HG03439 (cell line): ENCODE measurements at regions not wholly inside any gene's neighbourhood (a gene's known extent, or its start where the extent isn't known, plus 50 kb on each side); places are given as distances from the start of the nearest gene placed in this dataset.
"Not testable (repeated sequence)": the region's sequence is repeated elsewhere in the genome, so short reads cannot be mapped to it uniquely, and the experiment has no call there.

Source experiments
- ATAC-seq: cut with Tn5 transposase; IDR thresholded peaks from one replicate; pipeline ENCODE4 v1.9.1; 2021; ENCODE audit warnings: mild to moderate bottlenecking, moderate library complexity; ENCODE audit not compliant: unreplicated experiment

- ATAC-seq = no peak
These were observed 1021.8 kb upstream of the INTU start for GRCh38 chr4:126610933-126611332.

GRCh38 chr4:126611900-126612299 lies 1020.9 kb upstream of the INTU start:
- ATAC-seq = no peak

DNA sequence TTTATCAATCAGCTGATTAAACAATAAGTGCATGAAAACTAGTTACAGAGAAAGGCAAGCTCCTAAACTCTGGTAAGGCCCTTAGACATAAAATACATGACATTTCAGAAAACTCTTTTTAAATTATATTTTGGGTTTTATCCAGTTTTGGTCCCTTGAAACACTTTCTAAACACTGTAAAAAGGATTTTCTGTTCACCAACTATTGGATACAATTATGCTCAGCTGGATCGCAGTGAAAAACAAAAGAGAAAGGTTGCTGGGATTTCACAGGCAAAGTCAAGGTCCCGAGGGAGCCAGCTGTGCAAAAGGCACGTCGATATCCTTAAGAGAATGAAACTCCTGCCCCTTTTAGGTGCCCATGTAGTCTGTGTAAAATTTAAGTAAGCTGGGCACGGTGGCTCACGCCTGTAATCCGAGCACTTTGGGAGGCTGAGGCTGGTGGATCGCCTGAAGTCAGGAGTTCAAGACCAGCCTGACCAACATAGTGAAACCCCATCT lies 1018.4 kb upstream of the INTU start:
- ATAC-seq = no peak

GRCh38 chr4:126616795-126617194 lies 1016.0 kb upstream of the INTU start:
- no peak for ATAC-seq

DNA sequence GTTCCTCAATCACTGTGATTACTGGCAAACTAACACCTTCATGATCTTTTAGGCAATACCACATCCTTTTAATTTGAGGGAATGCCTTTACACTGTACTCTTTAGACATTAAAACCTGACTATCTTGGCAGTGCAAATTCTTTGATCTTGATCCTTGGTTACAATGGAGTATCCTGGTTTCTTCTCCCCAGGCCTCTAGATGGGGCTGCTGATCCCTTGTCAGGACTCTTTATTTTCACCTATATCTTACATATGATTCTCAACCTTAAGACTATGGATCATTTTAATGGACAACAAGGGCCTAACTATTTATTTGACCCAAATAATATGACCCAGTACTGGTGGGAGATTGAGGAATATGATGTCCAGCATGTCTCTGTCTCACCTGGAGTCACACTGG lies 1005.5 kb upstream of the INTU start:
- no peak for ATAC-seq

DNA sequence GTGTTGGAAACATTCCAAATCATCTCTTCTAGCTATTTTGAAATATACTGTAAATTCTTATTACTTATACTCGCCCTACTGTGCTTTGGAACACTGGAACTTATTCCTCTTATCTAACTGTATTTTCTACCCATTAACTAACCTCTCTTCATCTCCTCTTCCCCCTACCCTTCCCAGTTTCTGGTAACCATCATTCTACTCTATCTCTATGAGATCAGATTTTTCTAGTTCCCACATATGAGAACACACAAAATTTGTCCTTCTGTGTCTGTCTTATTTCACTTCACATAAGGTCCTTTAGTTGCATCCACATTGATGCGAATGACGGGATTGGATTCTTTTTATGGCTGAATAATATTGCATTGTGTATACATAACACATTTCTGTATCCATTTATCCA lies 1003.8 kb upstream of the INTU start:
- no peak for ATAC-seq

DNA sequence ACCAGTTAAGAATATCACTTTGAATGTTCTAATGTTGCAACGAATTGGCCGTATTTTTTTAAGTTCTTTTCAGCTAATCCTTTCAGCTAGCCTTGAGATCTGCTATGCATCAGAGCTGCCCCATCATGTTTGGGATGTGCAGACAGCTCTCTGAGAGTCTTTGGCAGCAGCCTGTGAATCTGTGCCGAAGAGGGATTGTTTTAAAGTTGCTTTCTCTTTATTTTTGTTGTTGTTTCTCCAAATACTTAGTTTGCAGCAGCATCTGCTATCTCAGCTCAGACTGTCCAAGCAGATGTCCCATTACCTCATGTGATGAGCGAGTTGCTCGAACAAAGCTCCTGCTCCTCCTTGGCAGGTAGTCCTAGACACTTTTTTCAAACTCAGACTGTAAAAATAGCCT lies 1002.5 kb upstream of the INTU start:
- no peak for ATAC-seq

GRCh38 chr4:126633306-126633705 lies 999.5 kb upstream of the INTU start:
- no peak for ATAC-seq

- no peak for ATAC-seq
These were observed 995.1 kb upstream of the INTU start for GRCh38 chr4:126637706-126638105.

DNA sequence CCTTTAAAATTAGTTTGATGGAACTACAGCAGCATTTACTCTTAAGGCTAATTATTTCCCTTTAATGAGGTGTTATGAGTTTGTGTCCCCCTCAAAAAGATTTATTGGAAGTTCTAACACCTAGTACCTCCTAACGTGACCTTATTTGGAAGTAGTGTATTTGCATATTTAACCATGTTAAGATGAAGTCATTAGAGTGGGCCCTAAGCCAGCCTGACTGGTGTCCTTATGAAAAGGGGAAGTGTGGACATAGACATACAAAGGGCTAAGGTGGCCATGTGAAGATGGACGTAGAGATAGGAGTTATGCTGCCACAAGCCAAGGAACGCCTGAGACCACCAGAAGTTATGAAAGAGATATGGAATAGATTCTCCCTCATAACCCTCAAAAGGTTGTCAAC lies 985.4 kb upstream of the INTU start:
- no peak for ATAC-seq

- ATAC-seq = no peak
These were observed 984.9 kb upstream of the INTU start for GRCh38 chr4:126647756-126648397.

- ATAC-seq = no peak
These were observed 974.3 kb upstream of the INTU start for GRCh38 chr4:126658411-126658810.

DNA sequence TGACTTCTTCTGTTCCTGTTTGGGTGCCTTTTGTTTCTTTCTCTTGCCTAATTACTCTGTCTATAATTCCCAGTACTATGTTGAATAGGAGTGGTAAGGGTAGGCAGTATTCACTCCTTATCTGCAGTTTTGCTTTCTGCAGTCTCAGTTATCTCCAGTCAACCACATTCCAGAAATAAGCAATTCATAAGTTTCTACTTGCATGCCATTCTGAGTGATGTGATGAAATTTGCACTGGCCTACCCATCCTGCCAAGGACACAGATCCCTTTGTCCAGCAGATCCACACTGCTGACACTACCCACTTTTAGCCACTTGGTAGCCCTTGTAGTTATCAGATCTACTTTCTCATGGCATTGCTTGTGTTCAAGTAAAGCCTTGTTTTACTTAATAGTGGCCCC lies 971.6 kb upstream of the INTU start:
- ATAC-seq = no peak

DNA sequence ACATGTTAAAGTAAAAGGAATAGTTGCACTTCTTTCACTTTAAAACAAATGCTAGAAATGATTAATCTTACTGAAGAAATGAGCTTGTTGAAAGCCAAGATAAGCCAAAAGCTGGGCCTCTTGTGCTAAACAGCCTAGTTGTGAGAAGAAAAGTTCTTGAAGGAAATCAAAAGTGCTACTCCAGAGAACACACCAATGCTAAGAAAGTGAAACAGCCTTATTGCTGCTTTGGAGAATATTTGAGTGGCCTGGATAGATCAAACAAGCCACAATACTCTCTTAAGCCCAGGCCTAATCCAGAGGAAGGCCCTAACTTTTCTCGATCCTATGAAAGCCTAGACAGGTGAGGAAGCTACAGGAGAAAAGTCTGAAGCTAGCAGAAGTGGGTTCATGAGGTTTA lies 967.9 kb upstream of the INTU start:
- no peak for ATAC-seq

DNA sequence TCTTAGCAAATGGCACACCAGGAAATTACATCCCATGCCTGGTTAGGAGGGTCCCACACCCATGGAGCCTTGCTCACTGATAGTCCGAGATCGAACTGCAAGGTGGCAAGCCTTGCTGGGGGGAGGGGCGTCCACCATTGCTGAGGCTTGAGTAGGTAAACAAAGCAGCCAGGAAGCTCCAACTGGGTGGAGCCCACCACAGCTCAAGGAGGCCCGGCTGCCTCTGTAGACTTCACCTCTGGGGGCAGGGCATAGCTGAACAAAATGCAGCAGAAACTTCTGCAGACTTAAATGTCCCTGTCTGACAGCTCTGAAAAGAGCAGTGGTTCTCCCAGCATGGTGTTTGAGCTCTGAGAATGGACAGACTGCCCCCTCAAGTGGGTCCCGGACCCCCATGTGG lies 962.7 kb upstream of the INTU start:
- not testable (repeated sequence) for ATAC-seq

- ATAC-seq = no peak
These were observed 954.1 kb upstream of the INTU start for GRCh38 chr4:126678618-126679017.

GRCh38 chr4:126679303-126679702 lies 953.5 kb upstream of the INTU start:
- ATAC-seq = no peak

DNA sequence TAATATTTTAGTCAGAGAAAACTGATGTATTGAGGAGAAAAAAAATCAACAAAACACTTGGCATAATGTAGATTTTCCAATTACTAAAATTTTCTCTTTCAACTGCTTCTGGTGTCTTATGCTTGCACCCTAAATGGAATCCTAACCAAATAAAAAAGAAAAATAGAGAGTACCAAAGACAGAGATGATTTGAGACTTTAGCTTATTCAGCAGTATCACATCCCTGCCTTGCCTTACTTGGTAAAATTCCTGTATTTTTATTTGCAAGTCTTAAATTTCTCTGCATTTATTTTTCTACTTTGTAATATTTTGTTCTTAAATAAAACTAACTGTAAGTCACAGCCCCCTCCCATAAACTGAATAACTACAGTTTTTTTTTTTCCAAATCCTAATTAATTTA lies 950.5 kb upstream of the INTU start:
- ATAC-seq = no peak

DNA sequence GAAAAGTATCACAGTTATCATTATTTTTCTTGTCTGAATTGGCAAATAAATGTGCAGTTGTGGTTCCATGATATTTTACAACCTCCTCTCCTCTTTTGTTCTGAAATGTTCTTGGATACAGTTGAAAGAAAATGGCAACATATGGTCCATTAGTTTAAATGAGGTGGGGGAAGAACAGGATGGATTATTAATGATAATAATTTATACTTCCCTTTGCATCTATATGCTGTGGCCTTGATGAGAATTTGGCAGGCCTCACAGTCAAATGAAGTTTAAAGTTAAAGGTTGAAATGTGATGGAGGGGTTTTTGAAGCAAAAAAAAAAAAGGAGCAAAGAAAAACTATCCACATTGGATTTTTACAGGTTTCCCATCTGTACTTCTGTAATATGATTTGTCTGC lies 946.3 kb upstream of the INTU start:
- ATAC-seq = no peak

DNA sequence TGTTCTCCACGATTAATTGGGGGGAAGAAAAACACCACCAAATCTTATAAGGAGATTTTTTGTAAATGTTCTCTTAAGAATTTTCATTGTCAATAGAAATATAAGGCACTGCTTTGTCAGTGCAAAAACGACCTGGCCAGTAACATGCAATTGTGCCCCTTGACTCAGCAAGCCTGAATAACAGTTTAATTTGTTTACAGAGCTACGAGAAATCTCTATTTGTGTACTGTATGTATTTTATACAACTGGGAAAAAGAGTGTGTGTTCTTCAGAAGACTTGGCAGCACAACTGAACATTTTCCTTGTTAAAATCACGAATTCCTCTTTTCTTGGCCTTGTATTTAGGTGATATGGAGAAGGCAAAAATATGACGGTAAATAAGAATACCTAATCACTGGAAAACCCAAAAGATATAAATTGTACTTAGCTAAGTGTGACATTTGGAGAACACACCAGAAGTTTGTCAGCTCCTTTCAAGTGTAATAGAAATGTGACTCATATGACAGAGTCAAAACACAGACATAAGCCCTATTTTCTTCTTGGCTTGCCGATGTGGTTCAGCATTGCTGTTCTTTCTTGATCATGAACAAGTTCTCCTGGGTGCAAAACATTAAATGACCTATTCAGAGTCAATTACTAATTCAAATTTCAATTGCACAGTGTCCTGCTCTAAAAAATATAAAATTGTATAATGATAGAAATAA lies 945.0 kb upstream of the INTU start:
- ATAC-seq = no peak

DNA sequence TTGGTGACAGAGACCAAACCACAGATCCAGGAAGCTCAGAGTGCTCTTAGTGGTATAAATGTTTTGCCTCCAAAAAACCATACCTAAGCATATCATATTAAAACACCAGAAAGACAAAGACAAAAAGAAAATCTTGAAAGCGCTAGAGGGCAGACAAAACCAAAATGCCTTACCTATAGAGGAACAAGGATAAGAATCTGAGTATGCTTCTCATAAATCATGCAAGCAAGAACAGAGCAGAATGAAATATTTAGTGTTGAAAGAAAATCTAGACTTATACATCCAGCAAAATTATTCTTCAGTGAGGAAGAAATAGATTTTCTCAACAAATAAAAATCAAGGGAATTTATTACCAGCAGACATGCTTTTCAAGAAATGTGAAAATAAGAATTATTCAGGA lies 941.0 kb upstream of the INTU start:
- no peak for ATAC-seq

DNA sequence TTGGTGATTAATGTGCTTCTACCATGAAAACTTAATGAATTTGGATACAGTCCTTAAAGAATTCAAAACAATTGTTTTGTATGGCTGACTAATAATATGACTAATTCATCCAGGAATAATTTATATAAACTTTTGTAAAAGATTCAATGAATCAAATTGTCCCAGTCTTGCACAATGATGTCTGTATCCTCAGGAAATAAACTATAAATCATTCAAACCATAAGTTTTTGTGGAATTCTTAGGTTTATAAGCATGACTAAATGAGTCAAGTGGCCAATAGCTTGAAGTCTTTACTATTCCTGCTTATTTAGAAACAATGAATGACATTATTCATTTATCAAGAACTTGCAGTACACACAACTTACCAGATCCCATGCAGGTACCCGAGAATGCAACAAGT lies 935.0 kb upstream of the INTU start:
- no peak for ATAC-seq

- ATAC-seq = no peak
These were observed 934.5 kb upstream of the INTU start for GRCh38 chr4:126698224-126698623.
